ENCODE measurements at regions not wholly inside any gene's neighbourhood (a gene's known extent, or its start where the extent isn't known, plus 50 kb on each side); places are given as distances from the start of the nearest gene placed in this dataset.

DNA sequence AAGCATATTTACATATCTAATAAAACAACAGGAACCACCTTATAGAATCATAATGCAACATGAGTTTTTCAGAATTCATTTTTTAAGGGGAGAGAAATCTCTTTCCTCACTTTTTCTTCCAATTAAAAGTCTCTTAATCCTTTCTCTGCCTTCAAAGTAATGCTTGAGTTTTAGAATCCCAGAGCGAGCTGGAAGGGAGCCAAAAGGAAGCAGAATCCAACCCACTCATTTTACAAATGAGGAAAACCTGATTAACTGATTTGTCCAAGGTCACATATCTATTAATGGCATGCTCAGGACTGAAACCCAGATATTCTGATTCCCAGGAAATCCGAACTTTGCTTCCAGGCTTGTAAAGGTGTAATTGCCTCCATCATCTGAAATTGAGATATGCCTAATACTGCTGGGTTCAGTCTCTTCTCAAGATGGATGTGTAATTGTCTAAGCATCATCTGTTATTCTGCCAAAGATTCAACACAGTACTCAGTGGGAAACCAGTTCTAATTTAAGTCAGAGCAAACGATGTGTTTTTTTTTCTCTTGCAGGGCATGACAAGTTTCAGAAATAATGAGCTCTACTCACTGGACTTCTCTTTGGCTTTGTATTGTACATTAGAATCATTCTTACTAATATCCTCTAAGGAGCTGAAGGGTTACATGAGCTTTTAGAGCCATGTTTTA, 481.4 kb upstream of the CFAP20DC start:
- TF ChIP-seq POLR2A (IDR thresholded peaks at IDR 0.05; ENCODE audit: low read depth, low read length), result no peak
- TF ChIP-seq POLR2AphosphoS5 (IDR thresholded peaks at IDR 0.05; ENCODE audit: low read depth, low read length), result no peak
- no peak for TF ChIP-seq TAF1 (IDR thresholded peaks at IDR 0.05; ENCODE audit: low read depth, low read length)
- TF ChIP-seq PAX5 (IDR thresholded peaks at IDR 0.05; ENCODE audit: insufficient read depth, low read length, severe bottlenecking), result no peak
- no peak for TF ChIP-seq POU2F2 (IDR thresholded peaks at IDR 0.05; ENCODE audit: low read depth, low read length)
- no peak for TF ChIP-seq SPI1 (IDR thresholded peaks at IDR 0.05; ENCODE audit: low read depth, low read length)

Data from GM12891 (cell line).